Stomach (tissue), 8 donors: ENCODE measurements at regions not wholly inside any gene's neighbourhood (a gene's known extent, or its start where the extent isn't known, plus 50 kb on each side); places are given as distances from the start of the nearest gene placed in this dataset.

Source experiments
- DNase-seq, 2 donors: peaks; one replicate each; pipeline versions ENCODE4 v3.0.0 to v3.0.0-alpha.2; 2013 to 2019
- H3K27ac ChIP-seq, 5 donors: fragments of 200-600 bp in 4 of 5; sonication (generic) in 4 of 5; one replicate each; pipeline ENCODE4 v1.5.1; 2013 to 2019; ENCODE audit warnings: mild to moderate bottlenecking in 1 of 5, moderate library complexity in 1 of 5
- H3K27me3 ChIP-seq, 3 donors: fragments of 200-600 bp; sonication (generic); one replicate each; pipeline ENCODE4 v1.5.1; 2017 to 2019; ENCODE audit warnings: mixed run types in 1 of 3
- H3K36me3 ChIP-seq, 4 donors: fragments of 200-600 bp; sonication (generic); 1 replicate in 3 of 4; 2 replicates in 1 of 4; pipeline ENCODE4 v1.5.1; 2016 to 2019
- H3K4me1 ChIP-seq, 4 donors: fragments of 200-600 bp; sonication (generic); one replicate each; pipeline ENCODE4 v1.5.1; 2016 to 2019
- H3K4me3 ChIP-seq, 4 donors: fragments of 200-600 bp; sonication (generic) in 3 of 4; one replicate each; pipeline ENCODE4 v1.5.1; 2016 to 2019; ENCODE audit warnings: mild to moderate bottlenecking in 1 of 4
- H3K9me3 ChIP-seq, 4 donors: fragments of 200-600 bp; sonication (generic); one replicate each; pipeline ENCODE4 v1.5.1; 2016 to 2019
- CTCF ChIP-seq, 7 experiments: fragments of 450-650 bp in 4 of 7; fragments of 200-600 bp in 3 of 7; sonication (generic) in 3 of 7; IDR thresholded peaks; one replicate each; pipeline ENCODE4 v1.5.1; 2016 to 2019; ENCODE audit warnings: antibody characterized with exemption in 7 of 7, control low read depth in 2 of 7, mild to moderate bottlenecking in 1 of 7
- EP300 ChIP-seq: sonication (generic); formaldehyde crosslinking; IDR thresholded peaks from one replicate; pipeline ENCODE4 v1.6.1; 2017; ENCODE audit warnings: antibody characterized with exemption
- POLR2A ChIP-seq, 4 donors: fragments of 450-650 bp; IDR thresholded peaks; one replicate each; pipeline ENCODE4 v1.6.1; 2016; ENCODE audit warnings: antibody characterized with exemption in 4 of 4, control low read depth in 2 of 4, mild to moderate bottlenecking in 1 of 4, moderate library complexity in 1 of 4
- POLR2AphosphoS5 ChIP-seq, 3 donors: sonication (generic); formaldehyde crosslinking; IDR thresholded peaks; one replicate each; pipeline ENCODE4 v1.6.1; 2016; ENCODE audit warnings: antibody characterized with exemption in 3 of 3
- WGBS, 5 donors: extraction: QIAGEN DNeasy Blood & Tissue Kit in 3 of 5; methylation state at CpG; one replicate each; pipeline versions ENCODE4 v1.1.5 to v1.1.7; 2013 to 2018; 5-methylcytosine and 5-hydroxymethylcytosine counted together
- intact Hi-C: fragments of 100-400 bp; cut with DNase I; formaldehyde crosslinking; loops from one replicate; pipeline ENCODE4 v1.15.1; 2023; ENCODE audit warnings: low total_unique reads
- donor health status: healthy with polysubstance abuse.
- donor health status: Bipolar disorder and iron deficiency.
- donor health status: healthy.

- Histone ChIP-seq H3K4me3 (no peak overlapping the region), H3K4me1 (peaks cover 0 to 4% (median 0%) of the 10 kb centered on the region in 4 donors), H3K27me3 (peaks cover 0 to 8% (median 0%) of the 10 kb centered on the region in 3 donors), H3K36me3 (no peaks in the 10 kb centered on the region), H3K27ac (no peak overlapping the region), H3K9me3 (no peaks in the 10 kb centered on the region)
- whole genome bisulfite sequencing, 5 donors: 84 to 98% (median 93%) methylated on average over 1 of the region's 1 CpG
- no peak for DNase-seq
- TF ChIP-seq POLR2AphosphoS5 (IDR thresholded peaks at IDR 0.05) (no peak), POLR2A (IDR thresholded peaks at IDR 0.05) (no peak), EP300 (no peak), CTCF (IDR thresholded peaks at IDR 0.05) (no peak)
- intact Hi-C loops: no loop called here
Observed at GRCh38 chr10:78721231-78721630, 347.5 kb upstream of the ZMIZ1 start.

- 91 to 92% (median 92%) methylated on average over 4 of the region's 4 CpGs for WGBS, 5 donors
- Histone ChIP-seq H3K27ac (no peak overlapping the region), H3K36me3 (no peaks in the 10 kb centered on the region), H3K27me3 (peaks cover 0 to 4% (median 0%) of the 10 kb centered on the region in 3 donors), H3K9me3 (no peaks in the 10 kb centered on the region), H3K4me1 (peaks cover 0 to 12% (median 4%) of the 10 kb centered on the region in 4 donors), H3K4me3 (no peak overlapping the region)
- intact Hi-C loops: no loop called here
- TF ChIP-seq POLR2A (IDR thresholded peaks at IDR 0.05): no peak
- TF ChIP-seq CTCF (IDR thresholded peaks at IDR 0.05): no peak
- no peak for TF ChIP-seq EP300
- TF ChIP-seq POLR2AphosphoS5 (IDR thresholded peaks at IDR 0.05): no peak
- no peak for DNase-seq
Observed at GRCh38 chr10:78724846-78725245, 343.9 kb upstream of the ZMIZ1 start.

GRCh38 chr10:78726171-78726570, 342.6 kb upstream of the ZMIZ1 start:
- Histone ChIP-seq H3K27me3 (no peaks in the 10 kb centered on the region), H3K27ac (no peak overlapping the region), H3K4me3 (no peak overlapping the region), H3K4me1 (peaks cover 0 to 12% (median 4%) of the 10 kb centered on the region in 4 donors), H3K36me3 (no peaks in the 10 kb centered on the region), H3K9me3 (no peaks in the 10 kb centered on the region)
- TF ChIP-seq POLR2AphosphoS5 (IDR thresholded peaks at IDR 0.05) (no peak), EP300 (no peak), POLR2A (IDR thresholded peaks at IDR 0.05) (no peak), CTCF (IDR thresholded peaks at IDR 0.05) (no peak)
- WGBS, 5 donors: 90 to 97% (median 92%) methylated on average over 3 of the region's 3 CpGs
- intact Hi-C loops: no loop called here
- DNase-seq: no peak

GRCh38 chr10:78727251-78727650, 341.5 kb upstream of the ZMIZ1 start:
- no peak overlapping the region for H3K27ac ChIP-seq
- no peak for TF ChIP-seq POLR2AphosphoS5 (IDR thresholded peaks at IDR 0.05)
- no peak for TF ChIP-seq POLR2A (IDR thresholded peaks at IDR 0.05)
- TF ChIP-seq EP300: no peak
- TF ChIP-seq CTCF (IDR thresholded peaks at IDR 0.05): no peak
- no peak overlapping the region for H3K4me3 ChIP-seq
- H3K27me3 ChIP-seq: no peaks in the 10 kb centered on the region
- no peaks in the 10 kb centered on the region for H3K9me3 ChIP-seq
- no peak for DNase-seq
- 85 to 100% (median 98%) methylated on average over 2 of the region's 2 CpGs for WGBS, 5 donors
- peaks cover 0 to 12% (median 4%) of the 10 kb centered on the region in 4 donors for H3K4me1 ChIP-seq
- H3K36me3 ChIP-seq: no peaks in the 10 kb centered on the region
- intact Hi-C loops: no loop called here
